ENCODE measurements at regions not wholly inside any gene's neighbourhood (a gene's known extent, or its start where the extent isn't known, plus 50 kb on each side); places are given as distances from the start of the nearest gene placed in this dataset.

- no peak for DNase-seq
These were observed 322.3 kb downstream of the NDFIP2 start for GRCh38 chr13:79803296-79803695.

- DNase-seq, result no peak
These were observed 321.6 kb downstream of the NDFIP2 start for GRCh38 chr13:79802389-79803085.

- no peak for DNase-seq
These were observed 318.3 kb downstream of the NDFIP2 start for GRCh38 chr13:79799059-79799867.

- DNase-seq, result no peak
These were observed 315.2 kb downstream of the NDFIP2 start for GRCh38 chr13:79796136-79796535.

- DNase-seq, result no peak
These were observed 314.0 kb downstream of the NDFIP2 start for GRCh38 chr13:79794931-79795330.

- no peak for DNase-seq
These were observed 311.8 kb downstream of the NDFIP2 start for GRCh38 chr13:79792716-79793115.

GRCh38 chr13:79791471-79792042 lies 310.6 kb downstream of the NDFIP2 start:
- DNase-seq, result no peak

- no peak for DNase-seq
These were observed 305.2 kb downstream of the NDFIP2 start for GRCh38 chr13:79786176-79786575.

GRCh38 chr13:79782541-79783205 lies 301.7 kb downstream of the NDFIP2 start:
- peak; percentile 78 for DNase-seq

- no peak for DNase-seq
These were observed 301.0 kb downstream of the NDFIP2 start for GRCh38 chr13:79781829-79782540.

GRCh38 chr13:79780240-79780639 lies 299.3 kb downstream of the NDFIP2 start:
- DNase-seq, result no peak

- DNase-seq, result no peak
These were observed 298.8 kb downstream of the NDFIP2 start for GRCh38 chr13:79779761-79780160.

GRCh38 chr13:79778741-79779460 lies 297.9 kb downstream of the NDFIP2 start:
- no peak for DNase-seq

GRCh38 chr13:79777504-79777903 lies 296.5 kb downstream of the NDFIP2 start:
- DNase-seq, result no peak

GRCh38 chr13:79776531-79777295 lies 295.8 kb downstream of the NDFIP2 start:
- DNase-seq, result no peak

GRCh38 chr13:79775830-79776229 lies 294.9 kb downstream of the NDFIP2 start:
- DNase-seq, result no peak

GRCh38 chr13:79772811-79773210 lies 291.9 kb downstream of the NDFIP2 start:
- no peak for DNase-seq

- DNase-seq, result no peak
These were observed 290.5 kb downstream of the NDFIP2 start for GRCh38 chr13:79771493-79771892.

GRCh38 chr13:79770056-79770455 lies 289.1 kb downstream of the NDFIP2 start:
- no peak for DNase-seq

- no peak for DNase-seq
These were observed 286.2 kb downstream of the NDFIP2 start for GRCh38 chr13:79767126-79767525.

- no peak for DNase-seq
These were observed 284.4 kb downstream of the NDFIP2 start for GRCh38 chr13:79765331-79765730.
